SK-N-SH treated with all-trans-retinoic acid at 6 μM for 48 hours (cell line): ENCODE measurements at regions not wholly inside any gene's neighbourhood (a gene's known extent, or its start where the extent isn't known, plus 50 kb on each side); places are given as distances from the start of the nearest gene placed in this dataset.

Experiments
- ARNTL ChIP-seq: fragments of 450-650 bp; formaldehyde crosslinking; IDR thresholded peaks from 2 replicates; pipeline ENCODE4 v1.5.0; 2020; ENCODE audit warnings: low read depth, mild to moderate bottlenecking, moderate library complexity, borderline replicate concordance
- CSRNP3 ChIP-seq: fragments of 250-450 bp; sonication (Bioruptor Pico); IDR thresholded peaks from 2 replicates; pipeline ENCODE4 v1.5.1; 2021; ENCODE audit warnings: mild to moderate bottlenecking, moderate library complexity
- GLIS3 ChIP-seq: fragments of 250-450 bp; sonication (Bioruptor Pico); IDR thresholded peaks from 2 replicates; pipeline ENCODE4 v1.5.0; 2020; ENCODE audit warnings: mild to moderate bottlenecking, moderate library complexity
- PATZ1 ChIP-seq: fragments of 250-450 bp; sonication (Bioruptor Pico); IDR thresholded peaks from 2 replicates; pipeline ENCODE4 v1.8.0; 2020; ENCODE audit warnings: mild to moderate bottlenecking, moderate library complexity, borderline replicate concordance
- TCF4 ChIP-seq: fragments of 250-450 bp; sonication (Bioruptor Pico); IDR thresholded peaks from 2 replicates; pipeline ENCODE4 v1.8.0; 2021; ENCODE audit warnings: mild to moderate bottlenecking, moderate library complexity, borderline replicate concordance
- TOX ChIP-seq: fragments of 250-450 bp; sonication (Bioruptor Pico); IDR thresholded peaks from 2 replicates; pipeline ENCODE4 v1.8.0; 2021; ENCODE audit warnings: mild to moderate bottlenecking, moderate library complexity, borderline replicate concordance
- ZC3H10 ChIP-seq: fragments of 250-450 bp; sonication (Bioruptor Pico); IDR thresholded peaks from 2 replicates; pipeline ENCODE4 v1.5.1; 2021; ENCODE audit warnings: mild to moderate bottlenecking, moderate library complexity
- ZFP3 ChIP-seq: fragments of 250-450 bp; sonication (Bioruptor Pico); IDR thresholded peaks from 2 replicates; pipeline ENCODE4 v1.5.0; 2020; ENCODE audit warnings: mild to moderate bottlenecking, moderate library complexity
- ZFP30 ChIP-seq: fragments of 450-650 bp; formaldehyde crosslinking; IDR thresholded peaks from 2 replicates; pipeline ENCODE4 v1.5.0; 2022; ENCODE audit warnings: mild to moderate bottlenecking, moderate library complexity
- ZNF565 ChIP-seq: fragments of 450-650 bp; formaldehyde crosslinking; conservative IDR thresholded peaks from 2 replicates; pipeline ENCODE4 v1.5.0; 2020; ENCODE audit warnings: low read depth, mild to moderate bottlenecking, moderate library complexity

- TF ChIP-seq PATZ1 (no peak), ZFP30 (CRISPR knock-in tag) (no peak), ARNTL (CRISPR knock-in tag) (no peak), ZFP3 (CRISPR knock-in tag) (no peak), GLIS3 (no peak), ZC3H10 (CRISPR knock-in tag) (no peak), CSRNP3 (CRISPR knock-in tag) (no peak), ZNF565 (CRISPR knock-in tag) (no peak), TCF4 (CRISPR knock-in tag) (no peak), TOX (no peak)
Observed at GRCh38 chr6:17045581-17046322, 56.1 kb upstream of the STMND1 start.
